Renal pelvis (tissue), 1 donor: ENCODE measurements at regions not wholly inside any gene's neighbourhood (a gene's known extent, or its start where the extent isn't known, plus 50 kb on each side); places are given as distances from the start of the nearest gene placed in this dataset.
"Not testable (repeated sequence)": the region's sequence is repeated elsewhere in the genome, so short reads cannot be mapped to it uniquely, and the experiment has no call there.

Experiments
- DNase-seq: peaks from one replicate; pipeline ENCODE4 v3.0.0-alpha.2; 2013

GRCh38 chr9:28923351-28923750 lies 1350.1 kb upstream of the C9orf72 start:
- DNase-seq = no peak

DNA sequence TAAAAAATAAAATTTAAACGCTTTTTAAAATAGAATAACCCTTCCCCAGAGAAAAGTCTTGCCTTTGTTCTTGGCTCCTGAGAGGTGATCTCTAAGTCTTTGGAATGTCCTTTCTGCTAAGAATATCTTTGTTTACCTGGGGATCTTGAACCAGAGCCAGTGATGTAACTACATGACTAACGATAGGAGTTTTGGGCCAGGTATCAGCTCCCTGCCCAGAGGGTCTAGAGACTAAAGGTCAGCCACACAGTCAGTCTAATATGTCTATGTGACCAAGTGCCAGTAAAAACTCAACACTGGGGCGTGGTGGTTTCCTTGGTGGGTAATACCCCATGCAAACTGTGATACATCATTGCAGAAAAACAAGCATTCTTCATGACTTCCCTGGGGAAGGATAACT lies 1351.9 kb upstream of the C9orf72 start:
- DNase-seq = no peak

- DNase-seq = no peak
These were observed 1353.0 kb upstream of the C9orf72 start for GRCh38 chr9:28926306-28926705.

DNA sequence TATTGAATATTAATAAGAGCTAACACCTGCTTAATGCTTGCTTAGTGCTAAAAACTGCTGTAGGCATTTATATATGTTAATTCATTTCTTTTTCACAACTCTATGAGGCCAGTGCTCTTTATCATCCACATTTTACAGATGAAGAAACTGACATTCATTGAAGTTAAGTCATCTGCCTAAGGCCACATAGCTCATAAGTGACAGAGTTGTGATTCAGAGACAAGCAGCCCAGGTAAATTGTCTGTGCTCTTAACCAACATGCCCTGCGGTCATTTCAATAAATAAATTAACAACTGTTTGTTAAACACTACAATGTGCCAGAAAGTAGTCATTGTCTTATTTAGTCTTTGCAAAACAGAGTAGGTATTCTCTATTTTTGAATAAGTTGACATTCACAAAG lies 1354.4 kb upstream of the C9orf72 start:
- no peak for DNase-seq

- no peak for DNase-seq
These were observed 1356.2 kb upstream of the C9orf72 start for GRCh38 chr9:28929433-28929832.

- DNase-seq = no peak
These were observed 1357.5 kb upstream of the C9orf72 start for GRCh38 chr9:28930766-28931165.

- DNase-seq = no peak
These were observed 1360.8 kb upstream of the C9orf72 start for GRCh38 chr9:28934111-28934510.

DNA sequence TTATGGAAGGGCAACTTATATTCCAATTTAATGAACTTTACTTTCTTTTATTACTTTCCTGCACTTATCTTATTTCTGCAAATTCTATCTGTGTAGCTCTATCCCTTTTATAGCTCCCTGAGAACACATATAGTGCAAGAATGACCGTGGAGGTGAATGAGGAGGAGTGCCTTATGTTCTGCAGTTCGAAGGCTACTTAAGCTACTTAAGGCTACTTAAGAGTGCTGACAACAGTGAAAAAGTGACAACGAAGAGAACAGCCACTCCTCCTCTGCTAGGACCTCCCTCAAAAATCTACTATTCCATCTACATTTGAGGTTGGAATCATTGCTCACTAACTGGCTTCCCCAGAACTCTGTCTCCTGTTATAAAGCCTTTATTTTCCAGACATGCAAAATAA lies 1365.7 kb upstream of the C9orf72 start:
- no peak for DNase-seq

GRCh38 chr9:28941856-28942255 lies 1368.6 kb upstream of the C9orf72 start:
- no peak for DNase-seq

DNA sequence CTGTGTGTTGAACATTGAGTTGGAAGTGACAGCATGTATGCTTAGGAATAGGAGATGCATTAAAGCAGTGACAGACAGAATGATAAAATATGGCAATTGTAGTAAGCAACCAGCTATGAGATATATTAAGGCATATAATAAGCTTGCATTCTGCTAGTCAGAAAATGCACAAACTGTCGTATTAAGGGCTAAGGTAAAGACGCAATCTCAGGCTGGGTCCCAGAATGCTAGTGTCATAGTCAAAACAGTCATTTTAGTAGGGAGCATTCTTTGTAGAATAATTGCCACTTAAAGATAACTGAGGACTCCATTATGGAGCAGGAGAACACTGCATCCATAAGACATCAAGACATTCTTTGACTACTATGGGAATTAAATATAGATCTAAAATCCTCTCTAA lies 1369.7 kb upstream of the C9orf72 start:
- DNase-seq = no peak

DNA sequence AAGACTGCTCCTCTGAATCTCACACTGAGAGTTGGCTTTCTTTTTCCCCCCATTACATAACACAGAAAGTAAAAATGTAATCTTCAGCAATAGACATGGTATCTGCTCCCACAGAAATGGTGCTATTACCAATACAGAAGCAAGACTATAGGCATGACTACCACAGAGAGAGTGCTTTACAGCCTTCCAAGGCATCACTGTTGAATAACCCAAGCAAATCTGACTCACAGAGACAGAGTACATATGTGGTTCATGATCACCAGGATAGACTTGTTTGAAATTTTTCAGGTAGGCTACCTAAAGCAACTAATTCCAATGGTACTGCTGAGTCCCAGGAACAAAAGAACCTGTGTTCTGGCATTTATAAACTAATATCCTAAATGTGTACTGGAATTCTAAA lies 1373.4 kb upstream of the C9orf72 start:
- no peak for DNase-seq

DNA sequence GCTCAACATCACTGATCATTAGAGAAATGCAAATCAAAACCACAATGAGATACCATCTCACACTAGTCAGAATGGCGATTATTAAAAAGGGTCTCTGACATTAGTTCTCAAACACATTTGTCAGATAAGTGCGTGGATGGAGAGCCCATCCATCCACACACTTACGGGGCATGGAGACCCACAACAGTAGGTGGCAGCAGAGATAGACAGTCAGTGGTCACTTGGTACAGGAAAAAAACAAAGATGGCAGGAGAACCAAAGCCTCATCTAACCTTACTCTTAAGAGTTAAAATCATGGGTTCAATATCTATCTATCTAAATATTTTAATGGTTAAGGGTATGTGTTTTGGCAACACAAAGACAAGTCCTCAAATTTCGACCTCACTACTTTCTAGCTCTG lies 1378.7 kb upstream of the C9orf72 start:
- no peak for DNase-seq

DNA sequence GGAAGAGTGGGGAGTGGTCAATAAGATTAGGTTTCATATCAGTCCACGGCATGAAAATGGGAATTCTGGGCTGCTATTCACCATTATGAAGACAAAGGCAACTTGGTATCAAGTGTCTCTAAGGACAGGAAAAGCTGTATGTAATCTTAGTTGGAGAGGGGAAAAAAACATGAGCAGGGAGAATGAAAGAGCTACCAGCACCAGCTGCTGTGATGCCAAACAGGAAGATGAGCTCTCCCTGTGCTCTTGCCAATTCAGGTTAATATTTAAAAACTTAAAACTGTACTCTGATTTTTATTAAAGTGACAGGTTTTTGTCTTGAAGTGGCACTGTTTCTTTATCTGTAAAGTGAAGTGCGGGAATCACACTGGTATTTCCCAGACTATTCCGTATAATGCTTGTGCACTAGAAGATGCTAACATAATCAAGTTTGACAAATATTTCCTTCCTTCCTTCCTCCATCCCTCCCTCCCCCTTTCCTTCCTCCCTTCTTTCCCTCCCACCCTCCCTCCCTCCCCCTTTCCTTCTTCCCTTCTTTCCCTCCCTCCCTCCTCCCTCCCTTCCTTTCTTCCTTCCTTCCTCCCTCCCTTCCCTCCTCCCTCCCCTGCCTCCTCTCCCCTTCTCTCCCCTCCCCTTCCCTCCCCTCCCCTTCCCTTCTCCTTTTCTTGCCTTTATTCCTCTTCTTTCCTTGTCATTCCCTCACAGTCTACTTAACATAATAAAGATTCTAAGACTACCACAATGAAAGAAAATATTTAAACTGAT lies 1383.0 kb upstream of the C9orf72 start:
- DNase-seq = no peak

DNA sequence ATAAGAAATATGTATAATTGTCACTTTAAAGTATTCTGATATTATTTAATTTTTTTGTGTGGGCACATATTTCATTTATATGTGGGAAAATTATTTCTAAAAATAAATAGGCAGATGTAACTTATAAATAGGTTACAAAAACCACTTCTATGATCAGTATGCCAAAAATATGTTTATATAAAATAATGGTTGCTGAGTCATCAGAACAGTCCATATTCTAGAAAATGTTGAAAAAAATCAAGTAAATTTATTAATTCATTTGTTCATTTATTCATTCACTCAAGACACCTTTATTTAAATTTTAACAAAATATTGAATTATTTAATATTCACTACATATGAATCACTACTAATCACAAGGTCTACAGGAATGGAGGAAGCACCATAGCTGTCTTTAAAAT lies 1387.3 kb upstream of the C9orf72 start:
- DNase-seq = no peak

GRCh38 chr9:28961623-28962022 lies 1388.3 kb upstream of the C9orf72 start:
- DNase-seq = no peak

GRCh38 chr9:28967226-28967625 lies 1393.9 kb upstream of the C9orf72 start:
- no peak for DNase-seq

DNA sequence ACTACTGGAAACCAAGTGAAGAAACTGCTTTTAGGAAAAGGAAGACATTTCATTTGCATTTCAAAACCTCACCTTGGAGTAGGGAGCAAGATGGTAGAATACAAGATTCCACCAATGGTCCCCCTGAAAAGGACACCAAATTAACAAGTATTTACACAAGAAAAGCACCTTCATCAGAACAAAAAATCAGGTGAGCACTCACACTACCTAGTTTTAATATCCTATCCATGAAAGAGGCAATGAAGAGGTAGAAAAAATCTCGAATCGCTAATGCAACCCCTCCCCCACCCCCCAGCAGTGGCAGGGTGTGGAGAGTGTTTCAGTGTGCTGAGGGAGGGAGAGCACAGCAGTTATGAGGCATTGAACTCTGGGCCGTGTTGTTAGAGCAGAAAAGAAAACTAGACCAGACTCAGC lies 1397.0 kb upstream of the C9orf72 start:
- no peak for DNase-seq

DNA sequence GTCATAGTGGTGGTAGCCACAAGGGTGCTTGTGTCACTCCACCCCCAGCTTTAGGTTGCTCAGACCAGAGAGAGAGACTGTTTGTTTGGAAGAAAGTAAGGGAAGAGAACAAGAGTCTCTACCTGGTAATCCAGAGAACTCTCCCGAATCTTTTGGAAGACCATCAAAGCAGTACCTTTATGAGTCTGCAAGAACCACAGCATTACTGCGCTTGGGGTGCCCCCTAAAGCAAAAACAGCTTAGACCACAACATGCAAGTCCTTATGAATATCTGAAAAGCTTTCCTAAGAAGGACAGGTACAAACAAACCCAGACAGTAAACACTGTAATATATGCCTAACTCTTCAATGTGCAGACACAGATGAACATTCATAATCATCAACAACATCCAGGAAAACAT lies 1398.6 kb upstream of the C9orf72 start:
- no peak for DNase-seq

DNA sequence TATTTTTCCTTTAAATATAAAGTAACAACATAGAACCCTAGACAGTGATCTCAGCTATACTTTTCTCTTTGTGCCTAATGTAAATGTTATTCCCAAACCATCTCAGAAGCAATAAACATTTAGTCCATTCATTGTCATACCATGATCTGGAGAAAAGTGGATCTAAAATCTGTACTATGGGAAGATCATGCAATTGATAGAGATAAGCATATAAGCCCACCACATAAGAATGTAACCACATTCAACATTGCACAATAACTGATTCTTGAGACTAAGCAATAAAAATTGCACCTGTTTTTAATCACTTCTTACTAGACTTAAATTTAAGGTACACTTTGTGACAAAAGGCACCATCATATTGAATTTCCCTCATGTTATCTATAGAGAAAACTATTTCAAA lies 1403.0 kb upstream of the C9orf72 start:
- no peak for DNase-seq

DNA sequence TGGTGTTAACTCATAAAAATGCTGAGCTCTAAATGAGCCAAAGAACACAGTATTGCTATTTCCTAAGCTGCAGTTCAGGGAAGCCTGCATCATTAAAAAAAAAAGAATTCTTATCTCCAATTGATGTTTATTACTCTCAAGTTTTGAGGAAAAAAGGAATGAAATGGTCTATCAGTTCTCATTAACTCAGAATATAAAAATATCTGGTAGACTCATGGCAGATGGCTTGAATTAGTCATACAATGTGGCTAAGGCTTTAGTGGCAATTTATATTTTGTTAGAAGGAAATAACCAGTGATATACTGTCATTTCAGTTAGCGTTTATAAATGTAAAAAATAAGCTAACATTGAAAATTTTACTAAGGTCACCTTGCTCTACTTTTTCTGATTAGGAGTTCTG lies 1403.4 kb upstream of the C9orf72 start:
- DNase-seq = no peak

- no peak for DNase-seq
These were observed 1407.8 kb upstream of the C9orf72 start for GRCh38 chr9:28981129-28981528.

GRCh38 chr9:28981711-28982110 lies 1408.4 kb upstream of the C9orf72 start:
- DNase-seq = no peak

DNA sequence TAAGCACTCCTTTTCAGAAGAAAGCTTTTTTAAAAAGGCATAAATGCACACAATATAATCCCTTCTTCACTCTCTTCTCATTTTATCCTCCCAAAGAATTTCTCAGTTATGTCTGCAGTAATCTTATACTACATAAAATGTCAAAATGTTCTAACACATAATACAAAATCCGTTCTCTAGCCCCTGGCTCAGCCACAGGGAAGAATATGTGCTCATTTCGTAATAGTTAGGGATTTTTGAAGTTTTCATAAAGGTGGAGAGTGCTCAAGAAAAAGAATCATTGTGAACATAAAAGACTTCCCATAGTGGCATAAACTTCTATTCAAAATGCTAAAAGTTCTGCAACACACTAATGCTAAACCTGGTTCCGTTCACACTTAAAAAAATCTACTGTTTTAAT lies 1410.7 kb upstream of the C9orf72 start:
- no peak for DNase-seq

DNA sequence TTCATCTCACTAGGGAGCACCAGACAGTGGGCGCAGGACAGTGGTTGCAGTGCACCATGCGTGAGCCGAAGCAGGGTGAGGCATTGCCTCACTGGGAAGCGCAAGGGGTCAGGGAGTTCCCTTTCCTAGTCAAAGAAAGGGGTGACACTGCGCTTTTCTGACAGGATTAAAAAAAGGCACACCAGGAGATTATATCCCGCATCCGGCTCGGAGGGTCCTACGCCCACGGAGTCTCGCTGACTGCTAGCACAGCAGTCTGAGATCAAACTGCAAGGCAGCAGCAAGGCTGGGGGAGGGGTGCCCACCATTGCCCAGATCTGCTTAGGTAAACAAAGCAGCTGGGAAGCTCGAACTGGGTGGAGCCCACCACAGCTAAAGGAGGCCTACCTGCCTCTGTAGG lies 1416.7 kb upstream of the C9orf72 start:
- DNase-seq = not testable (repeated sequence)

- no peak for DNase-seq
These were observed 1425.8 kb upstream of the C9orf72 start for GRCh38 chr9:28999057-28999456.
